Loucy (cell line): ENCODE measurements at regions not wholly inside any gene's neighbourhood (a gene's known extent, or its start where the extent isn't known, plus 50 kb on each side); places are given as distances from the start of the nearest gene placed in this dataset.

Experiments used
- H2AFZ ChIP-seq: fragments of 200-600 bp; sonication (generic); 2 replicates; pipeline ENCODE4 v1.6.0; 2016; ENCODE audit warnings: antibody characterized with exemption, mild to moderate bottlenecking, low read length, moderate library complexity
- H3F3A ChIP-seq: fragments of 200-600 bp; 2 replicates; pipeline ENCODE4 v1.6.0; 2016; ENCODE audit warnings: antibody characterized with exemption, low read depth, mild to moderate bottlenecking
- H3K27me3 ChIP-seq: fragments of 200-600 bp; sonication (generic); 2 replicates; pipeline ENCODE4 v1.6.1; 2014; ENCODE audit warnings: low read length, mild to moderate bottlenecking; ENCODE audit not compliant: insufficient read depth, poor library complexity, severe bottlenecking
- H3K36me3 ChIP-seq: fragments of 200-600 bp; sonication (generic); 2 replicates; pipeline ENCODE4 v1.6.1; 2016; ENCODE audit warnings: low read length; ENCODE audit not compliant: insufficient read depth
- H3K4me1 ChIP-seq: fragments of 200-600 bp; sonication (generic); 2 replicates; pipeline ENCODE4 v1.5.1; 2014; ENCODE audit warnings: low read length, mild to moderate bottlenecking; ENCODE audit not compliant: insufficient read depth, poor library complexity, severe bottlenecking
- H3K4me2 ChIP-seq: fragments of 200-600 bp; sonication (generic); 2 replicates; pipeline ENCODE4 v1.6.0; 2014; ENCODE audit warnings: antibody characterized with exemption, low read length, low read depth, mild to moderate bottlenecking; ENCODE audit not compliant: poor library complexity, severe bottlenecking
- H3K4me3 ChIP-seq: fragments of 200-600 bp; sonication (generic); 2 replicates; pipeline ENCODE4 v1.5.1; 2014; ENCODE audit warnings: low read length, mild to moderate bottlenecking, mixed read lengths; ENCODE audit not compliant: poor library complexity, severe bottlenecking
- H3K79me2 ChIP-seq: fragments of 200-600 bp; sonication (generic); 2 replicates; pipeline ENCODE4 v1.6.1; 2014; ENCODE audit warnings: low read length; ENCODE audit not compliant: insufficient read depth
- H3K9ac ChIP-seq: fragments of 200-600 bp; sonication (generic); 2 replicates; pipeline ENCODE4 v1.6.0; 2014; ENCODE audit warnings: mild to moderate bottlenecking, low read depth, low read length, moderate library complexity; ENCODE audit not compliant: poor library complexity, severe bottlenecking
- H3K9me2 ChIP-seq: fragments of 200-600 bp; sonication (generic); replicated peaks from 2 replicates; pipeline ENCODE4 v1.6.1; 2016; ENCODE audit warnings: low read depth, low read length, mixed read lengths
- H3K9me3 ChIP-seq: fragments of 200-600 bp; sonication (generic); 2 replicates; pipeline ENCODE4 v1.6.1; 2014; ENCODE audit warnings: mild to moderate bottlenecking, antibody characterized with exemption, low read length, low read depth; ENCODE audit not compliant: insufficient read depth
- H4K20me1 ChIP-seq: fragments of 200-600 bp; sonication (generic); 2 replicates; pipeline ENCODE4 v1.6.0; 2014; ENCODE audit warnings: antibody characterized with exemption, low read length, mild to moderate bottlenecking; ENCODE audit not compliant: insufficient read depth, poor library complexity, severe bottlenecking
- CTCF ChIP-seq: fragments of 200-600 bp; sonication (generic); conservative IDR thresholded peaks from 2 replicates; pipeline ENCODE4 v1.5.1; 2014; ENCODE audit warnings: mild to moderate bottlenecking, antibody characterized with exemption, low read length
- EZH2phosphoT487 ChIP-seq: fragments of 200-600 bp; IDR thresholded peaks from 2 replicates; pipeline ENCODE4 v1.6.1; 2018; ENCODE audit warnings: antibody characterized with exemption, mild to moderate bottlenecking, moderate library complexity, borderline replicate concordance

GRCh38 chr5:11963227-11963626 is 59.0 kb upstream of the CTNND2 start:
- no peaks in the 10 kb centered on the region for H3K27me3 ChIP-seq
- H3F3A ChIP-seq: no peaks in the 10 kb centered on the region

GRCh38 chr5:11962122-11962521 is 57.9 kb upstream of the CTNND2 start:
- Histone ChIP-seq H3K4me2 (no peak overlapping the region), H3K27me3 (no peaks in the 10 kb centered on the region), H2AFZ (no peak overlapping the region), H3F3A (no peaks in the 10 kb centered on the region), H3K9me3 (no peaks in the 10 kb centered on the region), H3K4me3 (no peak overlapping the region), H3K36me3 (no peaks in the 10 kb centered on the region), H3K9ac (no peak overlapping the region), H3K9me2 (no peaks in the 10 kb centered on the region), H4K20me1 (no peaks in the 10 kb centered on the region), H3K4me1 (no peaks in the 10 kb centered on the region), H3K79me2 (no peaks in the 10 kb centered on the region)
- TF ChIP-seq CTCF (no peak), EZH2phosphoT487 (no peak)

More at GRCh38 chr5:11963227-11963626, 59.0 kb upstream of the CTNND2 start:
- H3K79me2 ChIP-seq: no peaks in the 10 kb centered on the region
- no peak overlapping the region for H3K9ac ChIP-seq
- H3K4me2 ChIP-seq: no peak overlapping the region
- no peaks in the 10 kb centered on the region for H4K20me1 ChIP-seq
- no peak for TF ChIP-seq CTCF
- TF ChIP-seq EZH2phosphoT487: no peak
- H3K9me3 ChIP-seq: no peaks in the 10 kb centered on the region
- H3K4me1 ChIP-seq: no peaks in the 10 kb centered on the region
- H3K4me3 ChIP-seq: no peak overlapping the region
- H3K9me2 ChIP-seq: no peaks in the 10 kb centered on the region
- no peak overlapping the region for H2AFZ ChIP-seq
- no peaks in the 10 kb centered on the region for H3K36me3 ChIP-seq

GRCh38 chr5:11958321-11958720 is 54.1 kb upstream of the CTNND2 start:
- H3K27me3 ChIP-seq: no peaks in the 10 kb centered on the region
- no peak overlapping the region for H2AFZ ChIP-seq
- H3K79me2 ChIP-seq: no peaks in the 10 kb centered on the region
- H3K4me1 ChIP-seq: no peaks in the 10 kb centered on the region
- H3K36me3 ChIP-seq: no peaks in the 10 kb centered on the region
- H3K9me3 ChIP-seq: no peaks in the 10 kb centered on the region
- H3F3A ChIP-seq: no peaks in the 10 kb centered on the region
- no peak overlapping the region for H3K4me2 ChIP-seq
- H4K20me1 ChIP-seq: no peaks in the 10 kb centered on the region
- H3K9ac ChIP-seq: no peak overlapping the region
- H3K4me3 ChIP-seq: no peak overlapping the region
- no peaks in the 10 kb centered on the region for H3K9me2 ChIP-seq
- TF ChIP-seq EZH2phosphoT487 (no peak), CTCF (no peak)
